Left ventricle myocardium inferior (tissue), 1 donor: ENCODE measurements at regions not wholly inside any gene's neighbourhood (a gene's known extent, or its start where the extent isn't known, plus 50 kb on each side); places are given as distances from the start of the nearest gene placed in this dataset.

Experiments used
- DNase-seq: peaks from one replicate; pipeline ENCODE4 v3.0.0-alpha.2; 2020
- H3K27ac ChIP-seq: fragments of 200-600 bp; replicated peaks from 2 replicates; pipeline ENCODE4 v1.8.0; 2021
- H3K27me3 ChIP-seq: fragments of 200-600 bp; 2 replicates; pipeline ENCODE4 v1.8.0; 2021; ENCODE audit warnings: low read depth
- H3K36me3 ChIP-seq: fragments of 200-600 bp; 2 replicates; pipeline ENCODE4 v1.8.0; 2021
- H3K4me1 ChIP-seq: fragments of 200-600 bp; 2 replicates; pipeline ENCODE4 v1.8.0; 2021
- H3K4me3 ChIP-seq: fragments of 200-600 bp; 2 replicates; pipeline ENCODE4 v1.8.0; 2021; ENCODE audit warnings: mild to moderate bottlenecking, moderate library complexity
- H3K9me3 ChIP-seq: fragments of 200-600 bp; replicated peaks from 2 replicates; pipeline ENCODE4 v1.8.0; 2021
- intact Hi-C: fragments of 100-400 bp; cut with micrococcal nuclease; formaldehyde crosslinking; loops from one replicate; pipeline ENCODE4 v1.11.0; 2022
- TF ChIP-seq, protein P1 (sequence below): fragments of 200-600 bp; IDR thresholded peaks from 2 replicates; pipeline ENCODE4 v1.8.0; 2021; ENCODE audit warnings: antibody characterized with exemption, mild to moderate bottlenecking, borderline replicate concordance
- donor health status: DM: no; HTN: yes; CAD: no; lungs with severe emphysema.

DNA sequence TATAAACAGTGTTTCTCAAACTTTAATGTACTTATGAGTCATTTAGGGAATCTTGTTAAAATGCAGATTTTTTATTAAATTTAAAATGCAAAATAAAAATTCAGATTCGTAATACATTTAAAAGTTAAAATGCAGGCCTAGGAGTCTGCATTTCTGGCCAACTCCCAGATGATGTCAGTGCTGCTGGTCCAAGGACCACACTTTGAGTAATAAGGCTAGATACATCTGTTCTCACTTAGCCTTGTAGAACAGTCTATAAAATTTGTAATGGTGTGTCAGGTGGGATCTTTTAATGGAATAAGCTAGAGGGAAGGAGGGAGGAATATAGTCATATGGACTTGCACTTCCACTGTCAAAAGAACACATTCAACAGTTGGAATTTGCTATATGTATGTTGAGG is 295.6 kb upstream of the BMP2 start:
- no peaks in the 10 kb centered on the region for H3K27me3 ChIP-seq
- no peak for DNase-seq
- no peaks in the 10 kb centered on the region for H3K4me1 ChIP-seq
- TF ChIP-seq, protein P1, sequence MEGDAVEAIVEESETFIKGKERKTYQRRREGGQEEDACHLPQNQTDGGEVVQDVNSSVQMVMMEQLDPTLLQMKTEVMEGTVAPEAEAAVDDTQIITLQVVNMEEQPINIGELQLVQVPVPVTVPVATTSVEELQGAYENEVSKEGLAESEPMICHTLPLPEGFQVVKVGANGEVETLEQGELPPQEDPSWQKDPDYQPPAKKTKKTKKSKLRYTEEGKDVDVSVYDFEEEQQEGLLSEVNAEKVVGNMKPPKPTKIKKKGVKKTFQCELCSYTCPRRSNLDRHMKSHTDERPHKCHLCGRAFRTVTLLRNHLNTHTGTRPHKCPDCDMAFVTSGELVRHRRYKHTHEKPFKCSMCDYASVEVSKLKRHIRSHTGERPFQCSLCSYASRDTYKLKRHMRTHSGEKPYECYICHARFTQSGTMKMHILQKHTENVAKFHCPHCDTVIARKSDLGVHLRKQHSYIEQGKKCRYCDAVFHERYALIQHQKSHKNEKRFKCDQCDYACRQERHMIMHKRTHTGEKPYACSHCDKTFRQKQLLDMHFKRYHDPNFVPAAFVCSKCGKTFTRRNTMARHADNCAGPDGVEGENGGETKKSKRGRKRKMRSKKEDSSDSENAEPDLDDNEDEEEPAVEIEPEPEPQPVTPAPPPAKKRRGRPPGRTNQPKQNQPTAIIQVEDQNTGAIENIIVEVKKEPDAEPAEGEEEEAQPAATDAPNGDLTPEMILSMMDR, result no peak
- H3K4me3 ChIP-seq, result no peak overlapping the region
- H3K36me3 ChIP-seq, result no peaks in the 10 kb centered on the region
- H3K9me3 ChIP-seq, result no peaks in the 10 kb centered on the region
- intact Hi-C loops, result no loop called here
- H3K27ac ChIP-seq, result no peak overlapping the region

DNA sequence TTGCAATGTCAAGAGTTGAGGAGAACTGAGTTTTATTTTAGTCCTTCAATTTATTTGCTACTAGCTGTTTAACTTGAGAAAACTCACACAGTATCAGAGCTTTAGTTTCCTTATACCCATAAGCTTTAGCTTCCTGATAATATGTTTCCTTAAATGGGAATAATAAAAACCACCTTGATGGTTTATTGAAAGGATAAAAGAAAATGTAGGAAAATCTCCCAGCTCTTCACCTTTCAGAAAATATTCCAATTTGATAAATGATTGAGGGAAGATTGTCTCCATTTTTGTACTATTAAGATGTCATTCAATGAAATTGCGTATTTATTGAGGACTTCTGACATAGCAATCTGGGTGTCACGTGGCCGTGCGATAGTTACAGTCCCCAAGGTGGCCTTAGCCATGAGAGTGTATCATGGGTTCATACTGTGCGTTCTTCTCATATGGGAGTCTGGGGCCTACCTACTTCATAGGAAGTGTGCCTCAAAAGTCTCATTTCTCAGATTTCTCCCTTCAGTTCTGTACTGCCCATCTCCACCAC is 296.3 kb upstream of the BMP2 start:
- TF ChIP-seq, protein P1, result no peak
- no peaks in the 10 kb centered on the region for H3K27me3 ChIP-seq
- H3K36me3 ChIP-seq, result no peaks in the 10 kb centered on the region

DNA sequence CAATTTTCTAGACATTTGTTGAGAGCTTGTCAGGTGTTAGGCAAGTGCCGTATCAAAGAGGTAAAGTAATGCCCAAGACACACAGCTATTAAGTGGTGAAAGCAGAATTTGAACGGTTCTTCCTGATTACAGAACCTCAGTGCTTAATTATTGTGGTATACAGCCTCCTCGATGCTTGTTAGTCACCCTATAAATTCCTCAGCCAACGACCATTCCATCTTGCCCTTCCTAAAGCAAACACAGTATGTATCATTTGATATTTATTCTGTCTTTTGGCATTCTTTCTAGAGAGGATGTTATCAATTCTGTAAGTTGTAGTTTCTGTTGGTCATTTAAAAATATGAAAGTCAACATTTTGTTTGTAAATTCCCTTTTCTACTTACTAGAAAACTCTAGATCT is 297.8 kb upstream of the BMP2 start:
- intact Hi-C loops, result no loop called here
- no peaks in the 10 kb centered on the region for H3K36me3 ChIP-seq

More for the DNA sequence above, 296.3 kb upstream of the BMP2 start:
- Histone ChIP-seq H3K4me3 (no peak overlapping the region), H3K27ac (no peak overlapping the region), H3K4me1 (no peaks in the 10 kb centered on the region), H3K9me3 (no peaks in the 10 kb centered on the region)
- intact Hi-C loops, result no loop called here
- DNase-seq, result no peak

DNA sequence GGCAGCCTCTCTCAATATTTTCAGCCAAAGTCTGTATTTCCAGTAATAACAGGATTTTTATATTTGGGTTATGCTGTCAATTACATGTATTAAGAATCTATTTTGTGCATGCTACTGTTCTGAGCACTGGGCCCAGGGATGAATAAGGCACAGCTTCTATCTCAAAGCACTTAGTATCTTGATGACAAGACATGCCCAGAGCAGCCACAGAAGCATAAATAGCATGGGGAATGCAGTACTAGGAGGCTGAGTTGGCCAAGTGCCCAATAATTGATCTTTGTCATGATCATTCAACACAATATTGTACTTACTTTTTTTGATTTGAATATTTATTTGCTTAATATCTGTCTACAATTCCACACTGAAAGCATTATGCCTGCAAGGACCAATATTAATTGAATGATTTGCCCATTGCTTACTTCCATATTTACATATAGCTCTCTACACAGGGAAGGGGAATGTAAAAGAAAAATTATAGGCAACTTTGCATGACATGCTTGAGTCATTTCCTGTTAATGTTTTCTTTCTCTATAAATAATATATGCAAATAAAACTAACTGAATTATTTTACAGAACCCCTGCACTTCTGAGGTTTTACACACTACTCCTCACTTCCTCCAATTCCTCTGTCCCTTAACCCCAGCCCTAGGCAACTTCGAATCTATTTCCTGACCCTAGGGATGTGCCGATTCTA is 298.9 kb upstream of the BMP2 start:
- H3K27me3 ChIP-seq, result no peaks in the 10 kb centered on the region
- no peak overlapping the region for H3K27ac ChIP-seq
- H3K4me3 ChIP-seq, result no peak overlapping the region
- intact Hi-C loops, result no loop called here
- no peaks in the 10 kb centered on the region for H3K9me3 ChIP-seq
- TF ChIP-seq, protein P1, result no peak
- no peak for DNase-seq
- no peaks in the 10 kb centered on the region for H3K36me3 ChIP-seq
- no peaks in the 10 kb centered on the region for H3K4me1 ChIP-seq

More for the DNA sequence above, 297.8 kb upstream of the BMP2 start:
- Histone ChIP-seq H3K27me3 (no peaks in the 10 kb centered on the region), H3K9me3 (no peaks in the 10 kb centered on the region), H3K27ac (no peak overlapping the region), H3K4me1 (no peaks in the 10 kb centered on the region), H3K4me3 (no peak overlapping the region)
- TF ChIP-seq, protein P1, result no peak
- no peak for DNase-seq

DNA sequence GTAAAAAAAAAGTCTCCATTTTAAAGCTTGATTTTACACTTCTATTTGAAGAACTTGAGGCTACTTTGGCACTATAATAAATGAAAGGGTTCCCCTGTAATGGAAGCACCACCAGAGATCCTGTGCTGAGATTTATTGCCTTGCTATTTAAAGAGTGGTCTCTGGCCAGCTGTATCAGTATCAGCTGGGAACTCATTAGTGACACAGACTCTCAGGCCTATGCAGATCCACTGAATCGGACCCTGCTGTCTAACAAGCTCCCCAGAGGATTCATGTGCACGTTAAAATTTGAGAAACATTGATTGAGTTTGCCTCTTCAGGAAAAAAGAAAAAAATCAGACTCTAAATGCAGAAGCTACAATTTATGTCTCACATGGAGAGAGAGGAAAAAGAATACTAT is 299.9 kb upstream of the BMP2 start:
- Histone ChIP-seq H3K4me1 (no peaks in the 10 kb centered on the region), H3K27me3 (no peaks in the 10 kb centered on the region), H3K27ac (no peak overlapping the region), H3K4me3 (no peak overlapping the region), H3K36me3 (no peaks in the 10 kb centered on the region), H3K9me3 (no peaks in the 10 kb centered on the region)
- no peak for DNase-seq
- intact Hi-C loops, result no loop called here
- TF ChIP-seq, protein P1, result no peak
